ENCODE measurements at regions not wholly inside any gene's neighbourhood (a gene's known extent, or its start where the extent isn't known, plus 50 kb on each side); places are given as distances from the start of the nearest gene placed in this dataset.
"Not testable (repeated sequence)": the region's sequence is repeated elsewhere in the genome, so short reads cannot be mapped to it uniquely, and the experiment has no call there.

DNA sequence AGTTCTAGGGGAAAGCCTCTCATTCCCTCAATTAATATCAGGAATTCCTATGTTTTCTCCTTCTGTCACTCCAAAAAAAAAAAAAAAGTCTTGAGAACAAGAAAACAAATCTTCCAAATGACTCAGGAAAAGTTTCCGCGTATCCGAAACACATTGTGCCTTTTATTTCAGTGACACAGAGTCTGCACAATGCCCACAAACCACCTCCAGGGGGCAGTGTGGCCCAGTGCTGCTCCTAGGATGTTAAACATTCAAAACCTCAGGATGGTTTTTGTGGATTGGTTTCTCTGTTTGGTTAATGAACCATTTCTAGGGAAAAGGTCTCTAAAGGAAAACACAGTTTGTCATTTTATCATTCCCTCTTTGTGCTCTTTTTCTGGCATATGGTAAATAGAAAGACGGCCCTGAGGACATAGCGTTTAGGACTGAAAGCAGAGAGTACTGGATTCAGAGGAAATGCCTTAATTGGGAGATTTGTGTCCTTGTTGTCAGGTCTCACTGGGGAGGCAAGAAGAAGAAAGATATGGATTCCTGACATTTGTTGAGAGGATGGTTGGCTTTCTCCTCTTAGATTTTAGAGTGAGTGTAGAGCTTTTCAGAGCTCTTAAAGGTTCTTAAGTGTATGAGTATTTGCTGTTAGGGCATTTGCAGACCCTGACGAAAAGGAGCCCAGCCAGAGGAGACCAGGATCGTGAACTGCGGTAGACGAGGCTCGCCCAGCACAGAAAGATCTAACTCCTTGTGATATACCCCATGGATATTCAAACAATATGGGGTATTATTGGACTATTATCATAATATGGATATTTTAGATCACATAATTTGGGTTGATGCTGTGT lies 65.7 kb upstream of the MAP9 start:
- Mint-ChIP-seq H3K4me3 (no peak overlapping the region), H3K4me1 (no peaks in the 10 kb centered on the region), H3K36me3 (peaks cover 1% of the 10 kb centered on the region), H3K9me3 (no peaks in the 10 kb centered on the region), H3K27me3 (peaks cover 4% of the 10 kb centered on the region), H3K27ac (no peak overlapping the region)

DNA sequence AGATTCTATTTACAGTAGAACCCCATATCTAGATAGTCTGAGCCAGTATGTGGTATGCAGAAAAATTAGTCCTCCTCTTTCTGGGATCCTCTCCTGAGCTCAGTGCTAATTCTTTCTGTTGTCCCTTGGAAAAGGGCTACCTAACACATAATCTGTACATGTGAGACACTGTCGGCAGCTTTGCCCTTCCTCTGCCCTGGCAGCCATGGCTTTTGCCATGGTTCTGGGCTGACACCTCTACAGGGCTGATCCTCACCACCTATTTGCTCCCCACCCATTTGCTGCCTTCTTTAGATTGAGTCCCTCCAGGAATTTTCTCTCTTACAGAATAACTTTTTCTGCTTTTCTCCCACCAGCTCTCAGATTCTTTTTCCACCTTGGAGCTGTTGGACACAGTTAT lies 64.7 kb upstream of the MAP9 start:
- no peak overlapping the region for H3K4me3 Mint-ChIP-seq
- H3K4me1 Mint-ChIP-seq, result no peaks in the 10 kb centered on the region
- H3K27ac Mint-ChIP-seq, result no peak overlapping the region
- H3K27me3 Mint-ChIP-seq, result peaks cover 4% of the 10 kb centered on the region
- peaks cover 1% of the 10 kb centered on the region for H3K36me3 Mint-ChIP-seq
- no peaks in the 10 kb centered on the region for H3K9me3 Mint-ChIP-seq

DNA sequence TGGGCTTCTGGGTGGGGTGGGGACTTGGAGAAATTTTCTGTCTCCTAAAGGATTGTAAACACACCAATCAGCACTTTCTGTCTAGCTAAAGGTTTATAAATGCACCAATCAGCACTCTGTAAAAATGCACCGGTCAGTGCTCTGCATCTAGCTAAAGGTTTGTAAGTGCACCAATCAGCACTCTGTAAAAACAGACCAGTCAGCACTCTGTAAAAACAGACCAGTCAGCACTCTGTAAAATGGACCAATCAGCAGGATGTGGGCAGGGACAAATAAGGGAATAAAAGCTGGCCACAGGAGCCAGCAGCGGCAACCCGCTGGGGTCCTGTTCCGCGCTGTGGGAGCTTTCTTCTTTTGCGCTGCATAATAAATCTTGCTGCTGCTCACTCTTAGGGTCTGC lies 63.0 kb upstream of the MAP9 start:
- H3K27me3 Mint-ChIP-seq, H3K27ac Mint-ChIP-seq, H3K4me3 Mint-ChIP-seq, H3K9me3 Mint-ChIP-seq, H3K36me3 Mint-ChIP-seq, H3K4me1 Mint-ChIP-seq: not testable (repeated sequence)

DNA sequence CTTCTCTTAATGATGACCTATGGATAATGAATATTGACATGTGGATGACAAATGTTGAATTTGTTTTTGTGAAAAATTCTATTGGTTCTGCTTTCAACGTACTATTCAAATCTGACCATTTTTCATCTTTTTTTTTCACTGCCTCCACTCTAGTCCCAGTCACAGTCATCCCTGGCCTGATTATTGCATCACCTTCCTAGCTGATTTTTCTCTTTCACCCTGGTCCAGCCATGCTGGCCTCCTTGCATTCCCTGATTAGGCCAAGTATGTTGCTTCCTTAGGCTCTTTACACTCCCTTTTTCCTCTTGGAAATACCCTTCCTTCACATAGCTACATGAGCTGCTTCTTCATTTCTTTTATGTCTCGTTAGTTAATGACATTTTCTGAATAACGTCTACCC lies 58.1 kb upstream of the MAP9 start:
- Mint-ChIP-seq H3K9me3 (no peaks in the 10 kb centered on the region), H3K27ac (no peak overlapping the region), H3K4me1 (no peaks in the 10 kb centered on the region), H3K4me3 (no peak overlapping the region), H3K27me3 (peaks cover 3% of the 10 kb centered on the region), H3K36me3 (no peaks in the 10 kb centered on the region)

DNA sequence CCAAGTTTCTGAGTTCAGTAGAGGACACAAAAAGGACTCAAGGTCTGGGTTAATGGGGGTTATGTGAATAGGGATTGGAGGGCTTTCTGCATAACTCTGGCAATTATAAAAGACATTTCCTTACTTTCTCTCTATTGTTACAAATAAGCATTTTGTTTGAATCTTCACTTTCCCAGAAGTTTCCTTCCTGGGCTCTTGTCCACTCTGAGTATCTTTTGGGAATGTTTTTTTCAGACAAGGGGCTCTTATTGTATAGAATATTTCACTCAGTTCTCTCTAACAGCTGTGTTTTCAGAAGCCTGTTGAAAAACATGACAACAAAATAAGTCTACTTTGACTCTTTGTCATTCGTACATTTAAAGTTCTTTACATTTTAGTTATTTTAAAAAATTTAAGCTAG lies 57.6 kb upstream of the MAP9 start:
- Mint-ChIP-seq H3K9me3 (peaks cover 0 to 2% (median 0%) of the 10 kb centered on the region in 3 donors), H3K27me3 (peaks cover 3% of the 10 kb centered on the region), H3K4me3 (no peak overlapping the region), H3K36me3 (no peaks in the 10 kb centered on the region), H3K4me1 (no peaks in the 10 kb centered on the region), H3K27ac (no peak overlapping the region)

DNA sequence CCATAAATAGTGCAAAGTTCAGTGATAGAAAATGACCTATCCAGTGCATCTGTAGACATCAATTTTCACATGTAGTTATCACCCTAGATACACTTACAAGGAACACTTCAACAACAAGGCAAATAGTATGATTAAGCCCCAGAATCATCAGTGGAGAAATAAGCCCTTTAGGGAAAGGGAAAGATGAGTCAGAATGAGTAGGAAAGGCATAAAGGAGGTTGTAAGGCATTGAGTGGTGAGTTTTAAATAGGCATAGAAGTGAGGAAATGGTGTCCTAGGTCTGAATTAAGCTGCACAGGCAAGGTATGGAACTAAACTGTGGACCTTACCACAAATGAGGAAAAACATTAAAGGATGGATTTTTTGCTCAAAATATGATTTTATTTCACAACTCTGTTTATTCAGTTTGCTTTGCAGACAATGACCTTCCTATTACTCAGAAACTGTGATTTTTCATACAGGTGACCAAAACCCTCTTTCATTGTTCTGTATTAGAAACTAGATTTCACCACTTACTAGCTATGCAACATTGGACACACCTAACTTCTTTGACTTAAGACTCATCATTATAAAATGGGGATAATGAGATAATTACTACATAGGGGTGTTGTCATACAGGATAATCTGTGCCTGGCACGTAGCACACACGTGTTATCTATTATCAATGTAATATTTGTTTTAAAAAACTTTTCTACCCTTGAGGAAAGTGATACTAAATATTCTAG lies 57.0 kb upstream of the MAP9 start:
- H3K4me1 Mint-ChIP-seq, result no peaks in the 10 kb centered on the region

DNA sequence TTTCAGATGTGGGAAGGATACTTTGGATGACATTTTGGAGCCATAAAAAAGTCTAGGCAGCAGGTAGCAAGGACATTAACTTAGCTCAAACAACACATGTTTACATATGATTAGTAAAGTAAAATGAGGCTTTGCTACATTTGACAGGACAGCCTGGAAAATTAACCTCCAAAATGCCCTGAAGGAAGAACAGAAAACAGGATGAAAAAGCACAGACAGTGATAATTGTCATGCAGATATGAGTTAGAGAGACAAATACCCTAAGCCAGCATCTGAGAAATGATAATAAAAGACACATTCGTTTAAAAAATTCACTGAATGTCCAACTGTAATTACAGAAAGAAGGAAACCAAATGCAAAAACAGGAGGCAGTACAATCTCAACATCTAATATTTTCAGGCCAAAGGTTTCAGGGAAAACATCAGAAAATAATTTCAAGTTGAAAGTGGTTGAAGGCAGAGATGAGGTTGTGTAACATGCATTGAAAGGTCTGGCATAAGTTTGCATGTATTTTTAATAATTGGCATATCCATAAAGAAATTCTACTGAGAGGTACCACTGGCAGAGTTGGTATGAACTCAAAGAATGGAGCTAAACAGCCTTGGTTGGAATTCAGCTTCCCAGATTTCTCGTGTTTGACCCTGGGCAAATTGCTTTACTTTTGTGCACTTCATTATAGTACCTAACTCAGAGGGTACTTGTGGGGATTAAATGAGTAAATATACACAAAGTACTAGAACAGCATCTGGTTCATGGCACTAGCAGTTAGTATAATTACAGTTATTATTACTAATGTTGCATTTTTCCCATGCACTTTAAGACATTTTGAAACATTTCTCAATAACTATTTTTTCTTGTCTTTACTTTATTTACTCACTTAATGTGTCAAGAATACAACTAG lies 54.4 kb upstream of the MAP9 start:
- H3K9me3 Mint-ChIP-seq, result peaks cover 0 to 10% (median 4%) of the 10 kb centered on the region in 3 donors
- no peaks in the 10 kb centered on the region for H3K36me3 Mint-ChIP-seq
- no peaks in the 10 kb centered on the region for H3K4me1 Mint-ChIP-seq
- no peak overlapping the region for H3K27ac Mint-ChIP-seq
- no peak overlapping the region for H3K4me3 Mint-ChIP-seq
- H3K27me3 Mint-ChIP-seq, result peaks cover 4% of the 10 kb centered on the region

More for the DNA sequence above, 57.0 kb upstream of the MAP9 start:
- Mint-ChIP-seq H3K27me3 (peaks cover 4% of the 10 kb centered on the region), H3K4me3 (no peak overlapping the region), H3K36me3 (no peaks in the 10 kb centered on the region), H3K27ac (no peak overlapping the region), H3K9me3 (peaks cover 0 to 4% (median 0%) of the 10 kb centered on the region in 3 donors)

DNA sequence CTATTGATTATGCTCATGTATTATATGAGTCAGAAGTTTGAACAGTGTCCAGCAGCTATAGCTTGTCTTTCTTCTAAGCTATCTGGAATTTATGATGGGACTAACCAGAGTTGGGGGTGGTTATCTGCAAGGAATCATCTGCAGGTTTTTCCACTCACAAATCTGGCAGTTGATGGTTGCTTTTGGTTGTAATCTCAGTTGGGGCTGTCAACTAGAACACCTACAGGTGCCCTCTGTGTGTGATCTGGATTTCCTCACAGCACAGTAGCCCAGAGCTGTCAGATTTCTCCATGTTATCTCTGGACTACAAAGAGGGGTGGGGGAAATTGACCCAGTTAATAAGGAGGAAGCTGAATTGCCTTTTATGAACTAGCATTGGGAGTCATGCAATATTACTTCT lies 51.4 kb upstream of the MAP9 start:
- no peak overlapping the region for H3K27ac Mint-ChIP-seq

DNA sequence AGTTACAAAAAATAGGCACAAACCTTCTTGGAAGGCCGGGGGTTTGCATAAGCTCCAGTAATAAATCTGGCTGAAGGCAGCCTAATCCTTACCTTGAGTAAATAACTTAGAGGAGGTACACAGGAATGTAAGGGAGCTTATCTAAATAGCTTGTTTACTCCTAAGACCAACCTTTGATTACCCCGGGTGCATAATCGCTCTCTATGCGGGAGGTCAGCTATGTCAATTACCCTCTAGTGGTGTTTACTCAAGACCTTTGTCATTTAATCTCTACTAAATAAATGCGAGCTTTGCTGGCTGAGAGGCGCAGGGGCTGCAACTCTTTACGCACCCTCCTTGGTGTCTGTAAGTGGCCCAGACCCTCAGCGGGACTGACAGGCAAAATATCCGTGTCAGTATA lies 50.2 kb upstream of the MAP9 start:
- Mint-ChIP-seq H3K27me3 (peaks cover 4% of the 10 kb centered on the region), H3K27ac (no peak overlapping the region), H3K4me3 (no peak overlapping the region), H3K9me3 (peaks cover 4 to 13% (median 6%) of the 10 kb centered on the region in 3 donors), H3K4me1 (peaks cover 0 to 2% (median 0%) of the 10 kb centered on the region in 3 donors), H3K36me3 (peaks cover 2% of the 10 kb centered on the region)

More for the DNA sequence above, 51.4 kb upstream of the MAP9 start:
- H3K4me3 Mint-ChIP-seq, result no peak overlapping the region
- H3K36me3 Mint-ChIP-seq, result peaks cover under 1% of the 10 kb centered on the region
- H3K27me3 Mint-ChIP-seq, result peaks cover 4% of the 10 kb centered on the region
- H3K9me3 Mint-ChIP-seq, result peaks cover 2 to 13% (median 4%) of the 10 kb centered on the region in 3 donors
- H3K4me1 Mint-ChIP-seq, result peaks cover 0 to 1% (median 0%) of the 10 kb centered on the region in 3 donors
